Parathyroid adenoma (tissue), 2 donors: ENCODE measurements at regions not wholly inside any gene's neighbourhood (a gene's known extent, or its start where the extent isn't known, plus 50 kb on each side); places are given as distances from the start of the nearest gene placed in this dataset.
A peak's percentile ranks its signal among the peaks of the same experiment; 100 is the strongest.

ENCODE experiments used
- H2AFZ ChIP-seq: fragments of 300-600 bp; sonication (generic); one replicate; pipeline ENCODE4 v1.7.0; 2017; ENCODE audit warnings: antibody characterized with exemption, mild to moderate bottlenecking
- H3K27ac ChIP-seq: fragments of 300-600 bp; sonication (generic); one replicate; pipeline ENCODE4 v1.7.0; 2017
- H3K27me3 ChIP-seq: fragments of 300-600 bp; sonication (generic); one replicate; pipeline ENCODE4 v1.7.0; 2017; ENCODE audit warnings: low read length; ENCODE audit not compliant: control insufficient read depth, insufficient read depth
- H3K36me3 ChIP-seq: fragments of 300-600 bp; sonication (generic); one replicate; pipeline ENCODE4 v1.7.0; 2017; ENCODE audit warnings: low read length; ENCODE audit not compliant: control insufficient read depth, insufficient read depth
- H3K4me1 ChIP-seq: fragments of 300-600 bp; sonication (generic); one replicate; pipeline ENCODE4 v1.7.0; 2017; ENCODE audit warnings: control low read depth
- H3K4me2 ChIP-seq: fragments of 300-600 bp; sonication (generic); one replicate; pipeline ENCODE4 v1.7.0; 2017; ENCODE audit warnings: low read length
- H3K4me3 ChIP-seq: fragments of 300-600 bp; sonication (generic); one replicate; pipeline ENCODE4 v1.7.0; 2017; ENCODE audit warnings: low read depth, low read length
- H3K79me2 ChIP-seq: fragments of 300-600 bp; sonication (generic); one replicate; pipeline ENCODE4 v1.7.0; 2017; ENCODE audit warnings: control low read depth
- H3K9ac ChIP-seq: fragments of 300-600 bp; sonication (generic); one replicate; pipeline ENCODE4 v1.7.0; 2017; ENCODE audit warnings: mild to moderate bottlenecking
- H3K9me3 ChIP-seq: fragments of 300-600 bp; sonication (generic); one replicate; pipeline ENCODE4 v1.7.0; 2017; ENCODE audit warnings: low read length; ENCODE audit not compliant: control insufficient read depth
- CTCF ChIP-seq: fragments of 300-600 bp; sonication (generic); IDR thresholded peaks from one replicate; pipeline ENCODE4 v1.7.0; 2017; ENCODE audit warnings: antibody characterized with exemption, mild to moderate bottlenecking
- donor health status: primary hyperparathyroidism.

- no peak overlapping the region for H3K4me2 ChIP-seq
- H3K36me3 ChIP-seq: no peaks in the 10 kb centered on the region
- H3K27ac ChIP-seq: no peak overlapping the region
- peaks cover 10% of the 10 kb centered on the region for H3K4me1 ChIP-seq
- no peaks in the 10 kb centered on the region for H3K27me3 ChIP-seq
- H3K9ac ChIP-seq: no peak overlapping the region
- no peak overlapping the region for H2AFZ ChIP-seq
- no peak for TF ChIP-seq CTCF
- no peaks in the 10 kb centered on the region for H3K79me2 ChIP-seq
- no peak overlapping the region for H3K4me3 ChIP-seq
- H3K9me3 ChIP-seq: no peaks in the 10 kb centered on the region
Measured at GRCh38 chr1:234957330-234958065, 171.1 kb downstream of the TOMM20 start.

- no peak overlapping the region for H3K27ac ChIP-seq
- H3K4me2 ChIP-seq: no peak overlapping the region
- no peaks in the 10 kb centered on the region for H3K79me2 ChIP-seq
- no peak overlapping the region for H3K9ac ChIP-seq
- no peaks in the 10 kb centered on the region for H3K27me3 ChIP-seq
- peaks cover 3% of the 10 kb centered on the region for H3K4me1 ChIP-seq
- H3K4me3 ChIP-seq: no peak overlapping the region
- TF ChIP-seq CTCF: no peak
- no peaks in the 10 kb centered on the region for H3K36me3 ChIP-seq
- H2AFZ ChIP-seq: no peak overlapping the region
- H3K9me3 ChIP-seq: no peaks in the 10 kb centered on the region
Measured at GRCh38 chr1:234956821-234957329, 171.8 kb downstream of the TOMM20 start.

GRCh38 chr1:234955107-234955731 is 173.4 kb downstream of the TOMM20 start:
- Histone ChIP-seq H3K4me1 (no peaks in the 10 kb centered on the region), H3K4me3 (no peak overlapping the region), H3K9me3 (no peaks in the 10 kb centered on the region), H3K4me2 (no peak overlapping the region), H3K9ac (no peak overlapping the region), H3K27me3 (no peaks in the 10 kb centered on the region), H3K27ac (peak overlapping the region; percentile 49), H2AFZ (no peak overlapping the region), H3K79me2 (no peaks in the 10 kb centered on the region), H3K36me3 (no peaks in the 10 kb centered on the region)
- TF ChIP-seq CTCF: no peak

GRCh38 chr1:234954613-234955012 is 174.0 kb downstream of the TOMM20 start:
- H3K4me3 ChIP-seq: no peak overlapping the region
- H3K4me2 ChIP-seq: no peak overlapping the region
- no peak for TF ChIP-seq CTCF
- no peak overlapping the region for H3K9ac ChIP-seq
- H3K79me2 ChIP-seq: no peaks in the 10 kb centered on the region
- no peaks in the 10 kb centered on the region for H3K27me3 ChIP-seq
- H2AFZ ChIP-seq: no peak overlapping the region
- no peaks in the 10 kb centered on the region for H3K4me1 ChIP-seq
- H3K36me3 ChIP-seq: no peaks in the 10 kb centered on the region
- no peaks in the 10 kb centered on the region for H3K9me3 ChIP-seq
- peak overlapping the region; percentile 49 for H3K27ac ChIP-seq
